ENCODE measurements at regions not wholly inside any gene's neighbourhood (a gene's known extent, or its start where the extent isn't known, plus 50 kb on each side); places are given as distances from the start of the nearest gene placed in this dataset.
"Not testable (repeated sequence)": the region's sequence is repeated elsewhere in the genome, so short reads cannot be mapped to it uniquely, and the experiment has no call there.

GRCh38 chr17:71779482-71779881 is 341.3 kb upstream of the SOX9 start:
- H3K79me2 ChIP-seq (ENCODE audit: low read length): no peaks in the 10 kb centered on the region
- no peaks in the 10 kb centered on the region for H3K9me2 ChIP-seq (replicated peaks; ENCODE audit: low read length)
- ATAC-seq: peak; percentile 31; the same call in 1 of the 2 replicates
- H3K9ac ChIP-seq (ENCODE audit: low read length): no peak overlapping the region
- no peaks in the 10 kb centered on the region for H3F3A ChIP-seq (ENCODE audit: low read length, unreplicated experiment)
- no peaks in the 10 kb centered on the region for H4K20me1 ChIP-seq (ENCODE audit: low read length)
- ChIA-PET CTCF (no interaction called here), POLR2A (ENCODE audit: unreplicated experiment) (no interaction called here)
- no peak overlapping the region for H3K27ac ChIP-seq (ENCODE audit: low read length)
- BruUV-seq (replicated peaks): no TSS peak
- intact Hi-C loops (cut with micrococcal nuclease): no loop called here
- no peak overlapping the region for H3K4me2 ChIP-seq (ENCODE audit: low read length)
- TF ChIP-seq CTCF (conservative IDR thresholded peaks at IDR 0.05; ENCODE audit: low read depth, low read length) (no peak), EZH2phosphoT487 (IDR thresholded peaks at IDR 0.05; ENCODE audit: borderline replicate concordance, low read length) (no peak), EZH2 (IDR thresholded peaks at IDR 0.05; ENCODE audit: low read length, unreplicated experiment) (no peak)
- no peaks in the 10 kb centered on the region for H3K4me1 ChIP-seq (ENCODE audit: insufficient read depth, low read length)
- no peak overlapping the region for H2AFZ ChIP-seq (ENCODE audit: low read length)
- DNase-seq: no peak
- H3K36me3 ChIP-seq (ENCODE audit: low read depth, low read length): no peaks in the 10 kb centered on the region
- no peaks in the 10 kb centered on the region for H3K27me3 ChIP-seq (ENCODE audit: low read length)
- H3K9me3 ChIP-seq (ENCODE audit: low read length): no peaks in the 10 kb centered on the region
- no peak overlapping the region for H3K4me3 ChIP-seq (ENCODE audit: low read length)

- H3K79me2 ChIP-seq (ENCODE audit: low read length): no peaks in the 10 kb centered on the region
- H3K36me3 ChIP-seq (ENCODE audit: low read depth, low read length): no peaks in the 10 kb centered on the region
- DNase-seq (no peak), ATAC-seq (no peak)
- TF ChIP-seq EZH2 (IDR thresholded peaks at IDR 0.05; ENCODE audit: low read length, unreplicated experiment) (no peak), EZH2phosphoT487 (IDR thresholded peaks at IDR 0.05; ENCODE audit: borderline replicate concordance, low read length) (no peak), CTCF (conservative IDR thresholded peaks at IDR 0.05; ENCODE audit: low read depth, low read length) (no peak)
- H3K9me3 ChIP-seq (ENCODE audit: low read length): no peaks in the 10 kb centered on the region
- no peaks in the 10 kb centered on the region for H3K9me2 ChIP-seq (replicated peaks; ENCODE audit: low read length)
- H3K9ac ChIP-seq (ENCODE audit: low read length): no peak overlapping the region
- CTCF ChIA-PET: no interaction called here
- no peaks in the 10 kb centered on the region for H4K20me1 ChIP-seq (ENCODE audit: low read length)
- no peaks in the 10 kb centered on the region for H3K27me3 ChIP-seq (ENCODE audit: low read length)
- H3K27ac ChIP-seq (ENCODE audit: low read length): no peak overlapping the region
- no peak overlapping the region for H3K4me3 ChIP-seq (ENCODE audit: low read length)
- no peak overlapping the region for H2AFZ ChIP-seq (ENCODE audit: low read length)
- POLR2A ChIA-PET (ENCODE audit: unreplicated experiment): interaction anchor here (0.7 kb wide), 1 partner anchor 341 kb away, joined by 4 read pairs; no protein-coding TSS in a partner anchor
- H3K4me2 ChIP-seq (ENCODE audit: low read length): no peak overlapping the region
- BruUV-seq (replicated peaks): no TSS peak
- intact Hi-C loops (cut with micrococcal nuclease): no loop called here
- no peaks in the 10 kb centered on the region for H3K4me1 ChIP-seq (ENCODE audit: insufficient read depth, low read length)
- H3F3A ChIP-seq (ENCODE audit: low read length, unreplicated experiment): no peaks in the 10 kb centered on the region
Measured at GRCh38 chr17:71780596-71780995, 340.2 kb upstream of the SOX9 start.

GRCh38 chr17:71782021-71782420 is 338.8 kb upstream of the SOX9 start:
- H3K36me3 ChIP-seq (ENCODE audit: low read depth, low read length); BruUV-seq (replicated peaks); H3K4me1 ChIP-seq (ENCODE audit: insufficient read depth, low read length); H3K4me3 ChIP-seq (ENCODE audit: low read length); H3K9me3 ChIP-seq (ENCODE audit: low read length); H3K27ac ChIP-seq (ENCODE audit: low read length); H3K9me2 ChIP-seq (replicated peaks; ENCODE audit: low read length); ATAC-seq; CTCF ChIA-PET; H3K27me3 ChIP-seq (ENCODE audit: low read length); H2AFZ ChIP-seq (ENCODE audit: low read length); H3K79me2 ChIP-seq (ENCODE audit: low read length); DNase-seq; POLR2A ChIA-PET (ENCODE audit: unreplicated experiment); H3F3A ChIP-seq (ENCODE audit: low read length, unreplicated experiment); H3K4me2 ChIP-seq (ENCODE audit: low read length); H3K9ac ChIP-seq (ENCODE audit: low read length); intact Hi-C loops (cut with micrococcal nuclease); H4K20me1 ChIP-seq (ENCODE audit: low read length): not testable (repeated sequence)
